ENCODE measurements at regions not wholly inside any gene's neighbourhood (a gene's known extent, or its start where the extent isn't known, plus 50 kb on each side); places are given as distances from the start of the nearest gene placed in this dataset.
A peak's percentile ranks its signal among the peaks of the same experiment; 100 is the strongest.

DNA sequence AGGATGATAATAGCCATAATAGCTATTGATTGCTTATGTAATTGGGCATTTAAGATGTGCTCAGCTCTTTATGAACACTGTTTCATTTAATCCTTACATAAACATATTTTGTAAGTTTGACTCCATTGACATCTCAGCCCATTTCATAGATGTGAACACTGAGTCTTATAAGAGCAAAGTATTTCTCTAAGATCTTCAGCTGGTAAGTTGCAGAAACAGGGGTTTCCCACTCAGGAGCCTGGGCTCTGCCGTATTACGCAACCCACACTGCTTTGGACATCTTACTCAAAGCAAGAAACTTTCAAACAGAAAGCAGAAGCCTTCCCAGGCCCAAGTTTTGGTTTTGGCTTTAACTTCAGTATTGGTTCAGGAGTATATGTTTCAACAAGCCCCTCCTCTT lies 705.1 kb downstream of the MED13L start:
- peak; percentile 33 for DNase-seq (ENCODE audit: unreplicated experiment)
- TF ChIP-seq, protein P1, sequence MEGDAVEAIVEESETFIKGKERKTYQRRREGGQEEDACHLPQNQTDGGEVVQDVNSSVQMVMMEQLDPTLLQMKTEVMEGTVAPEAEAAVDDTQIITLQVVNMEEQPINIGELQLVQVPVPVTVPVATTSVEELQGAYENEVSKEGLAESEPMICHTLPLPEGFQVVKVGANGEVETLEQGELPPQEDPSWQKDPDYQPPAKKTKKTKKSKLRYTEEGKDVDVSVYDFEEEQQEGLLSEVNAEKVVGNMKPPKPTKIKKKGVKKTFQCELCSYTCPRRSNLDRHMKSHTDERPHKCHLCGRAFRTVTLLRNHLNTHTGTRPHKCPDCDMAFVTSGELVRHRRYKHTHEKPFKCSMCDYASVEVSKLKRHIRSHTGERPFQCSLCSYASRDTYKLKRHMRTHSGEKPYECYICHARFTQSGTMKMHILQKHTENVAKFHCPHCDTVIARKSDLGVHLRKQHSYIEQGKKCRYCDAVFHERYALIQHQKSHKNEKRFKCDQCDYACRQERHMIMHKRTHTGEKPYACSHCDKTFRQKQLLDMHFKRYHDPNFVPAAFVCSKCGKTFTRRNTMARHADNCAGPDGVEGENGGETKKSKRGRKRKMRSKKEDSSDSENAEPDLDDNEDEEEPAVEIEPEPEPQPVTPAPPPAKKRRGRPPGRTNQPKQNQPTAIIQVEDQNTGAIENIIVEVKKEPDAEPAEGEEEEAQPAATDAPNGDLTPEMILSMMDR (IDR thresholded peaks at IDR 0.05; ENCODE audit: unreplicated experiment), result no peak
- CTCF ChIA-PET, result interaction anchor here (0.6 kb wide), 1 partner anchor 1478 kb away, joined by 5 read pairs; no protein-coding TSS in a partner anchor
- no peaks in the 10 kb centered on the region for H3K27me3 Mint-ChIP-seq (ENCODE audit: insufficient read depth, unreplicated experiment)
- no peak overlapping the region for H3K27ac Mint-ChIP-seq (ENCODE audit: low read depth, unreplicated experiment)
- peaks cover 7% of the 10 kb centered on the region for H3K9me3 Mint-ChIP-seq (ENCODE audit: unreplicated experiment)
- POLR2A ChIA-PET, result no interaction called here
- BruUV-seq (replicated peaks), result no TSS peak
- H3K36me3 Mint-ChIP-seq (ENCODE audit: insufficient read depth, unreplicated experiment), result peaks cover 6% of the 10 kb centered on the region
- no peak overlapping the region for H3K4me3 Mint-ChIP-seq (ENCODE audit: unreplicated experiment)
- no peaks in the 10 kb centered on the region for H3K4me1 Mint-ChIP-seq (ENCODE audit: insufficient read depth, unreplicated experiment)
- intact Hi-C loops (cut with micrococcal nuclease), result no loop called here

DNA sequence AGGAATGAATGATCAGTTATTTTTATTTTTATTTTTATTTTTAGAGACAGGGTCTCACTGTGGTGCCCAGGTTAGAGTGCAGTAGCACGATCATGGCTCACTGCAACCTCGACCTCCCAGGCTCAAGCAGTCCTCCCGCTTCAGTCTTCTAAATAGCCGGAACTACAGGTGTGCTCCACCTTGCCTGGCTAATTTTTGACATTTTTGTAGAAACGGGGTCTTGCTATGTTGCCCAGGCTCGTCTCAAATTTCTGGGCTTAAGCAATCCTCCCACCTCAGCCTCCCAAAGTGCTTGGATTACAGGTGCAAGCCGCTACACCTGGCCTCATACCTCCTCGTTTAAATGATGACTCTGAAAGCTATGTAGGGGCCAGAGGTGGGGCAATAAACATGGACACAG lies 706.0 kb downstream of the MED13L start:
- intact Hi-C loops (cut with micrococcal nuclease), result no loop called here
- POLR2A ChIA-PET, result no interaction called here
- CTCF ChIA-PET, result interaction anchor here (0.6 kb wide), 1 partner anchor 275 kb away, joined by 3 read pairs; no protein-coding TSS in a partner anchor
- Mint-ChIP-seq H3K4me3 (ENCODE audit: unreplicated experiment) (no peak overlapping the region), H3K9me3 (ENCODE audit: unreplicated experiment) (peaks cover 7% of the 10 kb centered on the region), H3K27me3 (ENCODE audit: insufficient read depth, unreplicated experiment) (no peaks in the 10 kb centered on the region), H3K36me3 (ENCODE audit: insufficient read depth, unreplicated experiment) (peaks cover 6% of the 10 kb centered on the region), H3K4me1 (ENCODE audit: insufficient read depth, unreplicated experiment) (no peaks in the 10 kb centered on the region), H3K27ac (ENCODE audit: low read depth, unreplicated experiment) (no peak overlapping the region)
- DNase-seq (ENCODE audit: unreplicated experiment), result no peak
- TF ChIP-seq, protein P1 (IDR thresholded peaks at IDR 0.05; ENCODE audit: unreplicated experiment), result no peak
- no TSS peak for BruUV-seq (replicated peaks)

DNA sequence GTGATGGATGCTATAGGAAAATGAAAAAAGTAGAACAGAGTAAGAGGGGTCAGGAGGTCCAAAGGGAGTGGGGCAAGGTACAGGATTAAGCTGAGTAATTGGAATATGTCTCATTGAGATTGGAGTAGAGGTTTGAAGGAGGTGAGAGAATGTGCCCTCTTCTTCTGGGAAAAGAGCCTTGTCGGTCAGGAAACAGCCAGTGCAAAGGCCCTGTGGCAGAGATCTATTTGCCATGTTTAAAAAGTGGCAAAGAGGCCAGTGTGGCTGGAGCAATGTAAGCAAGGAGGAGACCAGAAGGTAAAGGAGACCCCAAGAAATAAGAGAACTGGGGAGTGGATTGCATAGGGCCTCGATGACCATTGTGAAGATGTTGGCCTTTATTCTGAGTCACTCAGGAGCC lies 706.5 kb downstream of the MED13L start:
- POLR2A ChIA-PET, result no interaction called here
- CTCF ChIA-PET, result no interaction called here

DNA sequence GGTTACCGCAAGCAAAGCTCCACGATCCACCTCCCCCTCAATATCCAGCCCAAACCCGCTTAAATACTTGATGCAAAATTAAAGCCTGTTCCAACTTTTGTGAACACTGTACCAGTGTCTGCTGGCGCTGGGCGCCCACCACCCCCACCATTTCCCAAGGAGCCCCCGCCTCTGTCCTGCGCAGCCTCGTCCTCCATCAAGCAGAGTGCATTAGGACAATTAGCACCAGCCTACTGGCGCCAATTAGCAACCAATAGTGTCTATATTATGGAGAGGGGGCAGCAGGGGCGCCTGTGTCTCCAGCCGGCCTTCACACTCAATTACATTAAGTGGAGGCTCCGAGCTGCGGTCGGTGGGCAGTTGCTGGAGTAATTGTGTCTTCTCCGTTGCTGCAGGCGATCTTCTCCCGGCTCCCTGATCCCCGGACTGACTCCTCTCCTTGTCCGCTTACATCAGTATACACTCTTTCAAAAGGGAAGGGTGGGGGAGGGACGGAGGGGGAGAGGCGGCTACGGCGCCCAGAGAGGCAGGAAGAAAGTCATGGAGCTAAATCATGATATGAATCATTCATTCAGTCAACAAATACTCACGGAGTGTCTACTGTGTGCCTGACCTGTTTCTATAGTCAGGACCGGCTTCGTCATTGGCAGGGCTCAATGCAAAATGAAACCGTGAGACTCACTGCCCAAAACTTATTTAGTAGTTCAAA lies 707.3 kb downstream of the MED13L start:
- no TSS peak for BruUV-seq (replicated peaks)
- POLR2A ChIA-PET, result no interaction called here
- no peak for DNase-seq (ENCODE audit: unreplicated experiment)
- TF ChIP-seq, protein P1 (IDR thresholded peaks at IDR 0.05; ENCODE audit: unreplicated experiment), result no peak
- CTCF ChIA-PET, result no interaction called here
- Mint-ChIP-seq H3K27ac (ENCODE audit: low read depth, unreplicated experiment) (no peak overlapping the region), H3K4me3 (ENCODE audit: unreplicated experiment) (no peak overlapping the region), H3K9me3 (ENCODE audit: unreplicated experiment) (peaks cover 7% of the 10 kb centered on the region), H3K4me1 (ENCODE audit: insufficient read depth, unreplicated experiment) (no peaks in the 10 kb centered on the region), H3K27me3 (ENCODE audit: insufficient read depth, unreplicated experiment) (no peaks in the 10 kb centered on the region), H3K36me3 (ENCODE audit: insufficient read depth, unreplicated experiment) (peaks cover 6% of the 10 kb centered on the region)
- intact Hi-C loops (cut with micrococcal nuclease), result no loop called here

More for the DNA sequence above, 706.5 kb downstream of the MED13L start:
- BruUV-seq (replicated peaks), result no TSS peak
- DNase-seq (ENCODE audit: unreplicated experiment), result no peak
- Mint-ChIP-seq H3K4me1 (ENCODE audit: insufficient read depth, unreplicated experiment) (no peaks in the 10 kb centered on the region), H3K9me3 (ENCODE audit: unreplicated experiment) (peaks cover 7% of the 10 kb centered on the region), H3K36me3 (ENCODE audit: insufficient read depth, unreplicated experiment) (peaks cover 6% of the 10 kb centered on the region), H3K4me3 (ENCODE audit: unreplicated experiment) (no peak overlapping the region), H3K27ac (ENCODE audit: low read depth, unreplicated experiment) (no peak overlapping the region), H3K27me3 (ENCODE audit: insufficient read depth, unreplicated experiment) (no peaks in the 10 kb centered on the region)
- TF ChIP-seq, protein P1 (IDR thresholded peaks at IDR 0.05; ENCODE audit: unreplicated experiment), result no peak
- intact Hi-C loops (cut with micrococcal nuclease), result no loop called here
